ENCODE measurements at regions not wholly inside any gene's neighbourhood (a gene's known extent, or its start where the extent isn't known, plus 50 kb on each side); places are given as distances from the start of the nearest gene placed in this dataset.

GRCh38 chr20:60316476-60317158 is 358.4 kb downstream of the CDH26 start:
- TF ChIP-seq, protein P1, sequence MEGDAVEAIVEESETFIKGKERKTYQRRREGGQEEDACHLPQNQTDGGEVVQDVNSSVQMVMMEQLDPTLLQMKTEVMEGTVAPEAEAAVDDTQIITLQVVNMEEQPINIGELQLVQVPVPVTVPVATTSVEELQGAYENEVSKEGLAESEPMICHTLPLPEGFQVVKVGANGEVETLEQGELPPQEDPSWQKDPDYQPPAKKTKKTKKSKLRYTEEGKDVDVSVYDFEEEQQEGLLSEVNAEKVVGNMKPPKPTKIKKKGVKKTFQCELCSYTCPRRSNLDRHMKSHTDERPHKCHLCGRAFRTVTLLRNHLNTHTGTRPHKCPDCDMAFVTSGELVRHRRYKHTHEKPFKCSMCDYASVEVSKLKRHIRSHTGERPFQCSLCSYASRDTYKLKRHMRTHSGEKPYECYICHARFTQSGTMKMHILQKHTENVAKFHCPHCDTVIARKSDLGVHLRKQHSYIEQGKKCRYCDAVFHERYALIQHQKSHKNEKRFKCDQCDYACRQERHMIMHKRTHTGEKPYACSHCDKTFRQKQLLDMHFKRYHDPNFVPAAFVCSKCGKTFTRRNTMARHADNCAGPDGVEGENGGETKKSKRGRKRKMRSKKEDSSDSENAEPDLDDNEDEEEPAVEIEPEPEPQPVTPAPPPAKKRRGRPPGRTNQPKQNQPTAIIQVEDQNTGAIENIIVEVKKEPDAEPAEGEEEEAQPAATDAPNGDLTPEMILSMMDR (IDR thresholded peaks at IDR 0.05) = no peak
- TF ChIP-seq POLR2AphosphoS5 (IDR thresholded peaks at IDR 0.05; ENCODE audit: low read depth, low read length) = no peak
- TF ChIP-seq, protein P2, sequence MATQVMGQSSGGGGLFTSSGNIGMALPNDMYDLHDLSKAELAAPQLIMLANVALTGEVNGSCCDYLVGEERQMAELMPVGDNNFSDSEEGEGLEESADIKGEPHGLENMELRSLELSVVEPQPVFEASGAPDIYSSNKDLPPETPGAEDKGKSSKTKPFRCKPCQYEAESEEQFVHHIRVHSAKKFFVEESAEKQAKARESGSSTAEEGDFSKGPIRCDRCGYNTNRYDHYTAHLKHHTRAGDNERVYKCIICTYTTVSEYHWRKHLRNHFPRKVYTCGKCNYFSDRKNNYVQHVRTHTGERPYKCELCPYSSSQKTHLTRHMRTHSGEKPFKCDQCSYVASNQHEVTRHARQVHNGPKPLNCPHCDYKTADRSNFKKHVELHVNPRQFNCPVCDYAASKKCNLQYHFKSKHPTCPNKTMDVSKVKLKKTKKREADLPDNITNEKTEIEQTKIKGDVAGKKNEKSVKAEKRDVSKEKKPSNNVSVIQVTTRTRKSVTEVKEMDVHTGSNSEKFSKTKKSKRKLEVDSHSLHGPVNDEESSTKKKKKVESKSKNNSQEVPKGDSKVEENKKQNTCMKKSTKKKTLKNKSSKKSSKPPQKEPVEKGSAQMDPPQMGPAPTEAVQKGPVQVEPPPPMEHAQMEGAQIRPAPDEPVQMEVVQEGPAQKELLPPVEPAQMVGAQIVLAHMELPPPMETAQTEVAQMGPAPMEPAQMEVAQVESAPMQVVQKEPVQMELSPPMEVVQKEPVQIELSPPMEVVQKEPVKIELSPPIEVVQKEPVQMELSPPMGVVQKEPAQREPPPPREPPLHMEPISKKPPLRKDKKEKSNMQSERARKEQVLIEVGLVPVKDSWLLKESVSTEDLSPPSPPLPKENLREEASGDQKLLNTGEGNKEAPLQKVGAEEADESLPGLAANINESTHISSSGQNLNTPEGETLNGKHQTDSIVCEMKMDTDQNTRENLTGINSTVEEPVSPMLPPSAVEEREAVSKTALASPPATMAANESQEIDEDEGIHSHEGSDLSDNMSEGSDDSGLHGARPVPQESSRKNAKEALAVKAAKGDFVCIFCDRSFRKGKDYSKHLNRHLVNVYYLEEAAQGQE (IDR thresholded peaks at IDR 0.05; ENCODE audit: insufficient read depth in 1 of 2, low read depth in 2 of 2, low read length in 1 of 2) = no peak
- TF ChIP-seq TCF7L2 (IDR thresholded peaks at IDR 0.05; ENCODE audit: low read depth, low read length) = no peak

All from Panc1 (cell line).